HG02870 (cell line): ENCODE measurements at regions not wholly inside any gene's neighbourhood (a gene's known extent, or its start where the extent isn't known, plus 50 kb on each side); places are given as distances from the start of the nearest gene placed in this dataset.

Experiments used
- ATAC-seq: cut with Tn5 transposase; IDR thresholded peaks from one replicate; pipeline ENCODE4 v1.9.1; 2021; ENCODE audit warnings: mild to moderate bottlenecking, moderate library complexity; ENCODE audit not compliant: unreplicated experiment

DNA sequence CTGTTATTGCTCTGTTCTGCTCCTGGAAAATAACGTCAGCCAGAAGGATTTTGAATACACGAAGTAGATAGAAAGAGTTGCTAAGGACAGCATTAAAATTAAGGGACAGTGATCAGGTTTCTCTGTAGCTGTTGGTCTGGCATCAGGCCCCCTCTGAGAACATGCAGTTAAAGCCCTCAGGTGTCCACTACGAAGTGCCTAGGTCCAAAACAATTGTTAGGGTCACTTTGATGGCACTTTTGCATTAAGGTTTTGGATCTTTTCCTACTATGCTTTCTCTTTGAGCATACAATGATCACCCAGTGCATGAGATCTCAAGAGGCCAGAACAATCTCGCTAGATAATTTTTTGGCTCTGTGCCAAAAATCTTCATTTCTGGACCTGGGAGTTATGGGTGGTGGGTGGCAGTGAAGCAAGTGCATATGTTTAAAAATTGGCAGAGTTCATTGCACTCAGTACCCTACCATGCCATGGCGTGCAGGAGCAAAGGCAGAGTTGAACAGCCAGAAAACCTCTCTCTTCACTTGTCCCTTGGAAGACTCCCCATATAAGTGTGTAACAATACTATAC is 797.6 kb downstream of the ROBO2 start:
- no peak for ATAC-seq

DNA sequence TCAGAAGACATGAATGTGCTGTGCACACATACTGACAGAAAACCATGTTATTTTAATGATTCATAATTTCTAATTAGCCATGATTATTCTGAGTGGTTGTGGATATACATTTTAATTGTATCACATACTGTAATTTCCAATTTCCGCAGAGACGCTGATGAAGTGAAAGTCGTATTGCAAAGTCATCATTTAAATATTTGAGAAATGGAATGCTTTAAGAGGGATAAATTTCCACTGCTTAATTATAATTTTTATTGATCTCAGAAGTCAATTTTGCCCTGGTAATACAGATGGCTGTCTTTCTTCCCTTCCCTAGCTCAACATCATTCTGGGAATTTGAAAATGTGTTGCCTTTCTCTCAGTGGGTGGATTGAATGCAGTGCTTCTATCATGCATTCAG is 819.3 kb downstream of the ROBO2 start:
- no peak for ATAC-seq

DNA sequence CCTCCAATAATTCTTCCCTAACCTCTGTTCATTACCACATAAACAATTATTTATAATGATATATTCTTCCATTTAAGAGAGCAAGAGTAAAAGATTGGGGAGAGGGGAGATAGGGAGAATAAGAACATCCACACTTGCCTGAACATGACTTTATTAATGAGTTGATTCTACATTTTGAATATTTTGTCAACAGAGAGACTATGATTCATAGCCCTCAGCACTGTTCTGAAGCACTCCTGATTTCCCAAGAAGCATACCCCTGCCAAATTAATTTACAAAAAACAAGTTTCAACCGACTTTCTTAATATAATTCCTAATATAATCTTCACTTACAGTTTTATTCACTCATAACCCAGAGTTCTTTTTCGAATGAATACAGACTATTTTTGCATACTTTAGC is 828.8 kb downstream of the ROBO2 start:
- ATAC-seq: no peak

DNA sequence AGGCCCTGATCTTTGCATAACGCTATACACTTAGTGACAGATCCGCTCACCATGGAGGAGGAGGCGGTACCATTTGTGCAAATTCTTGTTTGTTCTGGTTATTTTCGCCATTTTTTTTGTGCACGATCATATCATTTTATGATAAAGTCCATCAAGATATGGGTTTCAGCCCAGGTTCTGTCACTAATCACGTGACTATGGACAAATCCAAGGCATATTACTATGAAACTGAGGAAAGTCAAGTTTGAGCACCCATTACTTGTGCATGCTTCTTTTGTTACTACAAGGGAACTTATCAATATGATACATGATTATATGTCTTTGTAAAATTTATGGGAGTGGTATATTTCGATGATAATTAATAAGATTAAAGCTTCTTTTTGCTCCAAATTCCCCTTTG is 829.5 kb downstream of the ROBO2 start:
- ATAC-seq: no peak

DNA sequence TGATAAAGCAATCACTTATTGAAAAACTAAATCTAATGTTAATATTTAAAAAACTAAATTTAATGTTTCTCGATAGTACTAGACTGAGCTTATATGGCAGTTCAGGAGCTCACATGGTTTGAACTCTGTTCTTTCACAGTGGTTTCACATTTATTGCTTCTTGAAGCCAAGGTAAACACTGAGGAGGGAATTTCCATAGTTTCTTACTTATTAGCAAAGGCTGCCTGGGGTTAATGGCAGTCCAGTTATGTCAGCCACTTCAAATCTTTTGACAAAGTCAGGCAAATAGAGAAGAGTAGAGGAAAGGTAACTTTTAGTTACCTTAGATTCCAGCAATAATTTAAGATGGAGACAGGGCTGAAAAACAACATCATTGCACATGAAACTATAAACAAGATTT is 831.5 kb downstream of the ROBO2 start:
- ATAC-seq: no peak

DNA sequence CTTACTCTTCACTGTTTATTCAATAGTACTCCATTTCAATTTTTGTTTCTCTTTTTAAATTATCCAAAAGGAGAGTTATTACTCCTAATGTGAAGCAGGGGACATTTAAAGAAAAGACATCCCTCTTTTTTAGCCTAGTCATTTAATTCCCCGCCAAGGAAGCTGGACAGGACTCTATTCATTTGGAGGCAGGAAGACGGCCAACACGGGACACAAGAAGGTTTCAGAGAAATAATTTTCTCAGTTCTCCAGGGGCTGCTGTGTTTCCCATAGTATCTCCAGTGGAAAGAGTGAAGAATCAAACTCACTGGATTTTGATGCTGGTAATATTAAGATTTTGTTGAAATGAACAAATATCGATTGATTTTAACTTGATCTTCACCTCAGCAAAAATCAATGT is 833.7 kb downstream of the ROBO2 start:
- no peak for ATAC-seq

DNA sequence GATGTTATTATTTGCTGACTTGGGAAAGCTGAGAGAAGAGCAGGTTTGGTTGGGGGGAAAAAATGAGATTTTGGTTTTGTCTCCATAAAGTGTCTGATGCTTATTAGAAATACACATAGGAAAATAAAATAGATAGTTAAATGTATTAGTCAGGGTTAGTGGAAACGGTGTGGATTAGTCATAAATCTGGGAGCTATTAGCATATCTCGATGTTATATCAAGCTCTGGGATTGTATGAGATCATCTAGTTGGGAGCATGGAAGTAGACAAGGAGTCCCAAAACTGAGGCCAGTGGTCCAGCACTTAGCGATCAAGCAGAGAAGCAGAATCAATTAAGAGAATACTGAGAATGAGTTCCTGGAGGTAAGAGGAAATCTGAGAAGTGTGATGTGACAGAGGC is 845.5 kb downstream of the ROBO2 start:
- ATAC-seq: no peak

DNA sequence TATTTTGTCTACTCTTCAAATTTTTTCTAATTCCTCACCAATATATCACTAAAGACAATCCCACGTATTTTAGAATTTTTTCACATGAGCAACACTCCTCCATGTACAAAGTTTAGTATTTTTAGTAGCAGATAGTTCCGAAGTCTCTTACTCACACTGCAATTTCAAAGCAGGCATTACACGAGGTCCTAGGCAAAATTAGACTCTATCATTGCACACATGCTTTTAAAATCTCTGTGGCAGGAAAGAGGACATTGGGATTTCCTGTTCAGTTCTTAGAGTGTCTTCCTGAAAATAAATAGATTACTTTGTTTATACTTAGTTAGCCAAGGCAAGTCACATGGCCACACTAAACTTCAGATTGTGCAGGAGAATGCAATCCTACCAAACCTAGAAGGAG is 847.7 kb downstream of the ROBO2 start:
- no peak for ATAC-seq

DNA sequence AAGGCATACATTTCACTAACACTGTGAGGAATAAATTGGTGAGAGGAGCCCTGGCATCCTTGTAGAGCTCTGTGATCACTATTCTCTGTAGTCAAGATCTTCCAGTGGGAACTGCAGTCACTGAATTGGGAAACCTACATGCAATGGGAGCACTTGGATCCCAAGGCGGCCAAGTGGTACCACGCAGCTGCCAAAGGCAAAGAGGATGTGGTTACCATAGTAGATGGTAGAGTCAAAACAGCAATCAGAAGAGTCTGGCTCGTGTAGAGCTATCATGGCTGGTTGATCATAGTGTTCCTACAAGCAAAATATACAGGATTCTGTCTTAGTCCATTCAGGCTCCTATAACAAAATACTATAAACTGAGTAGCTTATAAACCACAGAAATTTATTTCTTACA is 849.7 kb downstream of the ROBO2 start:
- no peak for ATAC-seq

DNA sequence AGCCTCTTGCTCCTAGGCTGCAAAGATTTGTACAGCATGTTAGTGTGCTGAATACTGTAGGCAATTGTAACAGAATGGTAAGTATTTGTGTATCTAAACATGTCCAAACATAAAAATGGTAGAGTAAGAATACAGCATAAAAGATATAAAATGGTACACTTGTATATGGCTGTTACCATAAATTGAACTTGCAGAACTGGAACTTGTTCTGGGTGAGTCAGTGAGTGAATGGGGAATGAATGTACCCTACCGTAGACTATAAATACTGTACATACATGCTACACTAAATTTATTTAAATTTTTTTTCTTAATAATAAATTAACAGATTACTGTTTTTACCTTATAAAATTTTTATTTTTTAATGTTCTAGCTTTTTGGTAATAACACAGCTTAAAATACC is 858.7 kb downstream of the ROBO2 start:
- ATAC-seq: no peak

DNA sequence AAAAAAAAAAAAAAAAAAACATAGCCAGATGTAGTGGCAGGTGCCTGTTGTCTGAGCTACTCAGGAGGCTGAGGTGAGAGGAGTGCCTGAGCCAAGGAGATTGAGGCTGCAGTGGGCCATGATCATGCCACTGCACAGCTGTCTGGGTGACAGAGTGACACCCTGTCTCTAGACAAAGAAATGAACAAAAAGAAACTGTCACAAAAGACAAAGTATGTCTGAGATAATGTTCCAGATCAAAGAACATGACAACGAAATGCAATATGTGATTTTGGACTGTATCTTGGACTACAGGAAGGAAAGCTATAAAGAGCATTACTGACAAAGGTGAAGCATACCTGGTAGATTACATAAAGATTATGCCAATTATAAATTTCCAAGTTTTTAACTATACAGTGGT is 862.8 kb downstream of the ROBO2 start:
- no peak for ATAC-seq

DNA sequence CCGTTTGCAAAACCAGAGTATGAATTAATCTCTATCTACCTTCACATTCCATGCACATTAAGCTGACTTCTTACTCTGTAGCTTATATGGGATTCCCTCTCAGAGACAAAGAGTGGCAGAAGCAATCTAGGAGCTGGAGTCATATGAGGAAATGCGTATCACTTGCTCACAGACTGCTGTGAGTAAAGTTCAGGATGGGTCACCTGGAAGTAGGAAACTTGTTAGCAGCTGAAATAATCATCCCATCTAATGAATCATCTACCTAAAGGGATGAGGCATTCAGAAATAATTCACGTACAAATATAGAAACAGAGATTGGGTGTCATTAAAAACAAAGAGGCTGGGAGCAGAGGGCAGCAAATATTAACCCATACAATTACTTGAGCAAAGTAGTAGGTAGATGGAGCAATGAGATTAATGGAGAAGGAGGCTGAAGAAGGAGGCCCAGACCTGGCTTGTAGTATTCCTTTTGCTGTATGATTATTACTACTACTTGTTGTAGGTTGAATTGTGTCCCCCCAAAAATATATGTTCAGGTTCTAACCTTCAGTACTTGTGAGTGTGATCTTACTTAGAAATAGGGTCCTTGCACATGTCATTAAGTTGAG is 866.3 kb downstream of the ROBO2 start:
- ATAC-seq: no peak

DNA sequence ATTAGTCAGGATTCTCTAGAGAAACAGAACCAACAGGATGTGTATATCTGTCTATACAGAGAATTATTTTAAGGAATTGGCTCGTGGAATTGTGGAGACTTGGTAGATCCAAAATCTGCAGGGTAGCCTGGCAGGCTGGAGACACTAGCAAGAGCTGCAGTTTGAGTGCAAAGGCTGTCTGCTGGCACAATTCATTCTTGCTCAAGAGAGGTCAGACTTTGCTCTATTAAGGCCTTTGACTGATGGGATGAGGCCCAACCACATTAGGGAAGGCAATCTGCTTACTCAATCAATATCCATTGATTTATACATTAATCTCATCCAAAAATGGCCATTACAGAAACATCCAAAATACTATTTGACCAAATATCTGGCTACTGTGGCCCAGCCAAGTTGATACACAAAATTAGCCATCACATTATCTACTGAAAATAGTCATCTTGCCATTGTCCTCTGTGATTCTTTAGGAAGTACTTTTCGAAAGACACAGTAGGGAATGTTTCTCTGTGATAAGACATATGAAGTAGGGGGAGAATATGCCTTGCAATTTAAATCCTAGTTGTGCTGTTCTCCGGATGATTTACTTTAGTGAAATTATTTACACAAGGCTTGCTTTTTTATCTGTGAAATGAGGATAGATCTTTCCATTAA is 873.8 kb downstream of the ROBO2 start:
- no peak for ATAC-seq

DNA sequence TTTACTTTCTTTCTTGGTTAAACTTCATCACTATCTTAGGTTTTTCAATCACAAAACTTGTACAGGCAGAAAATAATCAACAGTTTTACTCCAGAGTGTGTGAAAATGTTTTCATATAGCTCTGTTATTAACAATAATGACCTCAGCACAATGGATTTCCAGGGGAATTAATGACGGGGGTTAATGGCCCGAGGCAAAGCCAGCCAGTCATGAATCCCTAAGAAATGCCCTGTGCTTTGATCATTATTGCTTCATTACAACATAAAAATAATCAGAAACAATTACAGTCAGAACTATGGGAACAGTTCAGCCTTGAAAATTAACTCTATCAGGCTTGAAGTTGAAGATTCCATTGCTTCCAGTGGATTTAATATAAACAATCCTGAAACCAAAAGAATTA is 875.4 kb downstream of the ROBO2 start:
- ATAC-seq: no peak

DNA sequence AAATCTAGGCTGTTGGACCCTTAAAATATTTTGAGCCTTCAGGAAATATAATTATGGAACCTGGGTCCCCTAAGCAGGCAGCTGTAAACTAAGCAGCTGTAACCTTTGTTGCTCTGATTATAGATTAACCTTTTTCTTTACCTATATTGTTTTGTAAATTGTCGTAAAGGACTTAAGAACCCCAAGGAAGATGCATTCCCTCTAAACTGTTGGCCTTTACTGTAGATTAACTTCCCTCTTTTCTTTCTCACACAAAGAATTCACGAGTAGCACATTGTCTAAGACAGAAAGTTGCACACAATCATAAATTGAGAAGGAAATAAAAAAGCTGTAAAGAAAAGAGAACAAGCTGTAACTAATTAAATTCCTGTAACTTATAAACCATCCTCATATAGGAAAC is 877.3 kb downstream of the ROBO2 start:
- no peak for ATAC-seq

DNA sequence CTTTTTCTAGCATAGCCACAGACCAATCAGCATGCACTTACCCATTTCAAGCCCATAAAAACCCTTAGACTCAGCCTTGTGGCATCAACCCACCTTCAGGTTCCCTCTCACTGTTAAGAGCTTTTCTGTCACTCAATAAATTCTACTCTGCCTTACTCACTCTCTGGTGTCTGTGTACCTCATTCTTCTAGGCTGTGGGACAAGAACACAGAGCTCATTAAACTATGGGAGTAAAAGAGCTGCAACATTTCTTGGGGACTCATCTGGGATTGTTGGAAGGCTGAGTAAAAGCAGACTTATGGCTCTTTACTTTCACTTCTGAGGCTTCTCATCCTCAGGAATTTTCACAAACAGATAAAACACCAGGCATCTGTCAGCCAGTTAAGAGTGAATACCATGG is 879.3 kb downstream of the ROBO2 start:
- ATAC-seq: no peak

DNA sequence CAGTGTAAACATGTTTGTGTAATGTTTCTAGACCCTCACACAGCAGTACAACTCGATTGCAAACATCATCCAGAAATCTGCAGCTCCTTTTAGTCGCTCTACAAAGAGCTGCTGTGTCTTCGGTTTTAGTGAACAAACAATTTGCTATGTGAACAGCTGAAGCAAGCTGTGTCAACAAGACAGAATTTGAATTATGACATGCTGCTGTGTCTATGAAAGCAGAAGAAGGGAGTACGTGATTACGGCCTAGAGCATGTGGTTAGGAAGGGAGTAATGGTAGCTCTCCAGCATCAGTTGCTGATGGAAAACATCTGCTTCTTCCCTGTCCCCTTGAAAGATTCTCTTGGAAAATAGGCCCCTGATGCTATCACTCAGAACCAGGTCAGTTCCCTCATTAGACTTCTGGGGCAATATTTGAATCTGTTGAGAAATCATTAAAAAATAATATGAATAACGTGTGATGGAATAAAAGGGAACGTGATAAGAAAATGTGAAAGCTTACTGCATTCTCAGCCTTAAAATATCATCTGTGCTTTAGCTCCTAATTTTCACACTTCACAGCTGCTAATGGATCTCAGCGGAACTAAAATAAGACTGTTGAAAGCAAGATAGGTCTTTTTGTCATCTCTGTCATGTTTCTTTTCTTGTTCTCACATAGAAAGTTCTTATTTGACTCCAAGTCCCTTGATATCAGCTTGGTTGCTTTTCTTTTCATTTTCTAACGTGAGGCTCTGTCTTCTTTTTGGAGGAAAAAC is 891.5 kb downstream of the ROBO2 start:
- ATAC-seq: no peak

DNA sequence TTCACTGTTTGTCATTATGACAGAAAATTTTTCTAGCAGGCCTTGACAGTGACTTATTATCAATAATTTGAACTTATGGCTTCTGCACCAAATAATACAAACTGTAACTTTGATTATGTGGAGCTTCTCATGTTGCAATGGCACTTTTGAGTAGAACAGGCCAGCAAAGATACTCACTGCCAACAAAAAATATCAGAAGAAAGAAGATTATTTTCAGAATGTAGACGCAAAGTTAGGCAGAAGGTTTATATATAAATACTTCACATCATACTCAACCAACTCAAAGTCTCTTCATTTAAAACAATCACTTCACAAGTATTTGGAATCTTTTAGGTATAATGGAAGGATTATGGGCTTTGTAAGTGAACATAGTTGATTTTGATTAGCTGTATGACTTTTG is 893.0 kb downstream of the ROBO2 start:
- ATAC-seq: no peak

DNA sequence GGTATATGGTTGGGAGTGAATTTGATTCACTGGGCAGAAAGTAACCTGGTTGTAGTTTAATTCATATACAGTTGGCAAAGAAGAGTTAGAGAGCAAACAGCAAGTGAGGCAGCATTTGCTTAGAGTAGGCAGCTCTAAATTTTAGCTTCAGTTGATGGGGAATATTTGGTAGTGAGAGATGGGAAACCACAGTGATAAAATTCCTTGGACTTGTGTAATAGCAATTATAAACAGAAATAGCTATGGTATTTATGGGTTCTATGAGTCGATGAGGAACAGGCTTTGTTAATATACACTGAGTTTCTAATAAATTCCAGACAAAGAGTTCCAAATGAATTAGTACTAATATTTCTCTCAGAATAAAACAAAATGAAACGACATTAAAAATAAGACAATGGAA is 894.0 kb downstream of the ROBO2 start:
- ATAC-seq: no peak

DNA sequence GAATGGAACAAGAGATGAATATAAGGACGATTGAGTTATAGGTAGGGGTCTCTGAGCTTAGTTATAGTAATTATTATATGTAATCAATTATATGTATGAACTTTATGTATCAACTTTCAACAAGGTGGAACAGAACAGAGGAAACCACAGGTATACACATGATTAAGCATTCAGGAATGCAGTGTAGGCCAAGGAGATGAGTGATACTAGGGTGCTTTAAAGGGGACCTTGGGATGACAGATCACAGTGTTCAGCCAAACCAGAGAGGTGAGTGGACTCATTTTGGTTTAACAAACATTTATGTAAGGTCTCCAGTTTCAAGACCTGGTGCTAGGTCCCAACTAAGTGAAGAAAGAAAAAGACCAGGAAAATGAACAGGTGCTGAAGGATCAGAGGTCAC is 895.5 kb downstream of the ROBO2 start:
- ATAC-seq: no peak

DNA sequence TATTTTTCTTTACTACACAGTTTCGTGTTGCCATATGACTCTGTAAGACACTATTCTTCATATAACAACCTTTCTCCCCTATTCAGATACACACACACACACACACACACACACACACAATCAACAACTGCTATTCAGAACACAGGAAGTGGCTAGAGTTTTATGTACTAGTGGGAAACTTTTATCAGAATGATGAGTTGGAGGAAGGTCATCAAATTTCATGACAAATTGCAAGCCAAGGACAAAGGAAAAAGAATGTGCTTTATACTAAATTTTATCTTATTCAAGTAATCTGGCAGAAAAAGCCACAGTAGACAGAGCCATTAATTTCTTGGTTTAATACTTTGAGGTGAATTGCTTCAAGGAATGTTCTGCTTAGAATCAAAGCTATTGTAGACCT is 899.8 kb downstream of the ROBO2 start:
- ATAC-seq: no peak

DNA sequence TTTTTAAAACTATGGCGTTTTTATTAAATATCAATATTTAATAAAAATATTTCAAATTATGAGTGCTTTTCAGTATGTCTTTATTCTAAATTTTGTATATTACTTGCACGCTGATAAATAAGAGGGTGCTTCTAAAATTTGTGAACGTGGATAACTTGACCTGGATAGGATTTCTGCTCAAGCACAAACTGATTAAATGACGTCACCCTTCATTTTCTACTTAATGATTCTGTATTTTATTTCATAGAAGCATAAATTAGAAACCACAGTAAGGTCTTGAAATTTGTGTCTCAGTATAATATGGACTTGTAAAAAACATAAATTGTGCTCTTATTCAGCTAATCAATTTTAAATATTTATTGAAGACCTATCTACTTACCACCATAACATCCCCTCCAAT is 903.7 kb downstream of the ROBO2 start:
- no peak for ATAC-seq
